Colonic mucosa (tissue), 4 donors: ENCODE measurements at regions not wholly inside any gene's neighbourhood (a gene's known extent, or its start where the extent isn't known, plus 50 kb on each side); places are given as distances from the start of the nearest gene placed in this dataset.

Source experiments
- DNase-seq: peaks from one replicate; pipeline ENCODE4 v3.0.0-alpha.2; 2020
- H3K27ac ChIP-seq: fragments of 200-600 bp; one replicate; pipeline ENCODE4 v1.8.0; 2021
- H3K27me3 ChIP-seq: fragments of 200-600 bp; one replicate; pipeline ENCODE4 v1.8.0; 2021
- H3K36me3 ChIP-seq: fragments of 200-600 bp; one replicate; pipeline ENCODE4 v1.8.0; 2021
- H3K4me1 ChIP-seq: fragments of 200-600 bp; one replicate; pipeline ENCODE4 v1.8.0; 2021; ENCODE audit warnings: mild to moderate bottlenecking
- H3K4me3 ChIP-seq: fragments of 200-600 bp; one replicate; pipeline ENCODE4 v1.8.0; 2021
- H3K9ac ChIP-seq, 2 donors: one replicate each; pipeline ENCODE4 v1.7.0; 2013; ENCODE audit warnings: control low read depth in 2 of 2, low read depth in 2 of 2, low read length in 2 of 2
- H3K9me3 ChIP-seq: fragments of 200-600 bp; one replicate; pipeline ENCODE4 v1.8.0; 2021
- CTCF ChIP-seq: fragments of 200-600 bp; IDR thresholded peaks from one replicate; pipeline ENCODE4 v1.8.0; 2022; ENCODE audit warnings: antibody characterized with exemption, mild to moderate bottlenecking
- intact Hi-C: fragments of 100-400 bp; cut with DNase I; formaldehyde crosslinking; loops from one replicate; pipeline ENCODE4 v1.14.1; 2022
- donor health status: healthy.
- donor health status: DM: no; HTN: no; CAD: no.
- donor health status: DM: no; HTN: no; CAD: no.

GRCh38 chr4:127179256-127180087 is 453.3 kb upstream of the INTU start:
- H3K36me3 ChIP-seq, result no peaks in the 10 kb centered on the region
- H3K9me3 ChIP-seq, result no peaks in the 10 kb centered on the region
- no peak overlapping the region for H3K27ac ChIP-seq
- no peaks in the 10 kb centered on the region for H3K27me3 ChIP-seq
- no peaks in the 10 kb centered on the region for H3K4me1 ChIP-seq
- DNase-seq, result no peak
- intact Hi-C loops, result no loop called here
- no peak overlapping the region for H3K9ac ChIP-seq
- TF ChIP-seq CTCF, result no peak
- no peak overlapping the region for H3K4me3 ChIP-seq

GRCh38 chr4:127181001-127181400 is 451.8 kb upstream of the INTU start:
- H3K9ac ChIP-seq, result no peak overlapping the region
- H3K36me3 ChIP-seq, result no peaks in the 10 kb centered on the region
- H3K9me3 ChIP-seq, result no peaks in the 10 kb centered on the region
- no peak for TF ChIP-seq CTCF
- intact Hi-C loops, result no loop called here
- H3K27ac ChIP-seq, result no peak overlapping the region
- no peaks in the 10 kb centered on the region for H3K4me1 ChIP-seq
- no peaks in the 10 kb centered on the region for H3K27me3 ChIP-seq
- DNase-seq, result no peak
- H3K4me3 ChIP-seq, result no peak overlapping the region

GRCh38 chr4:127182687-127183086 is 450.1 kb upstream of the INTU start:
- no peaks in the 10 kb centered on the region for H3K4me1 ChIP-seq
- H3K4me3 ChIP-seq, result no peak overlapping the region
- H3K9ac ChIP-seq, result no peak overlapping the region
- H3K27me3 ChIP-seq, result no peaks in the 10 kb centered on the region
- H3K27ac ChIP-seq, result no peak overlapping the region
- H3K9me3 ChIP-seq, result no peaks in the 10 kb centered on the region
- DNase-seq, result no peak
- intact Hi-C loops, result no loop called here
- no peaks in the 10 kb centered on the region for H3K36me3 ChIP-seq
- no peak for TF ChIP-seq CTCF

- intact Hi-C loops, result no loop called here
- Histone ChIP-seq H3K9me3 (no peaks in the 10 kb centered on the region), H3K36me3 (no peaks in the 10 kb centered on the region), H3K4me1 (no peaks in the 10 kb centered on the region), H3K9ac (no peak overlapping the region), H3K27me3 (no peaks in the 10 kb centered on the region), H3K27ac (no peak overlapping the region), H3K4me3 (no peak overlapping the region)
- no peak for DNase-seq
- TF ChIP-seq CTCF, result no peak
These were observed 443.9 kb upstream of the INTU start for GRCh38 chr4:127188847-127189246.

GRCh38 chr4:127194281-127194680 is 438.5 kb upstream of the INTU start:
- H3K36me3 ChIP-seq, result no peaks in the 10 kb centered on the region
- intact Hi-C loops, result no loop called here
- H3K27me3 ChIP-seq, result no peaks in the 10 kb centered on the region
- no peak overlapping the region for H3K4me3 ChIP-seq
- DNase-seq, result no peak
- H3K4me1 ChIP-seq, result no peaks in the 10 kb centered on the region
- no peak overlapping the region for H3K27ac ChIP-seq
- no peak overlapping the region for H3K9ac ChIP-seq
- no peak for TF ChIP-seq CTCF
- no peaks in the 10 kb centered on the region for H3K9me3 ChIP-seq
